ENCODE measurements at regions not wholly inside any gene's neighbourhood (a gene's known extent, or its start where the extent isn't known, plus 50 kb on each side); places are given as distances from the start of the nearest gene placed in this dataset.

DNA sequence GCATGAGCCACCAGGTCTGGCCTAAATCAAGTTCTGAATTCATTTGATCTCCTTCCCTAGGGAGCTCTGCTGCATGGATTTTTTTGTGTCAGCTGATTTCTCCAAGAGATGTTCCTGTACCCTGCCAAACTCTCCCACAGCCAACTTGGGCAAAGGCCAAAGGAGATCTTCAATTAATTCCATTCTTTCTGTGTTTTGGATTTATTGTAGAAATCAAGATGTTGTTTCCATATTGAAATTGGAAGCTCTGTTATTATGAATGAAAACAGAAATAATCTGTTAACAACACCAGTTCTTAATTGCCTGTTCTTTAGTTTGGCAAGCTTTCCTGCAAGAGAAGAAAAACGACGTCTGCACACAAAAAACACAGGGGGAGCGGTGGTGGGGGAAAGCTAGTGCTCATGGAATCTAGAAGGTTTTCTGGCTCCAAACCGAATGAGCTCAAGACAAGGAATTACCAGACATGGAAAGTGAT lies 86.5 kb upstream of the ABCC4 start:
- TF ChIP-seq, protein P1, sequence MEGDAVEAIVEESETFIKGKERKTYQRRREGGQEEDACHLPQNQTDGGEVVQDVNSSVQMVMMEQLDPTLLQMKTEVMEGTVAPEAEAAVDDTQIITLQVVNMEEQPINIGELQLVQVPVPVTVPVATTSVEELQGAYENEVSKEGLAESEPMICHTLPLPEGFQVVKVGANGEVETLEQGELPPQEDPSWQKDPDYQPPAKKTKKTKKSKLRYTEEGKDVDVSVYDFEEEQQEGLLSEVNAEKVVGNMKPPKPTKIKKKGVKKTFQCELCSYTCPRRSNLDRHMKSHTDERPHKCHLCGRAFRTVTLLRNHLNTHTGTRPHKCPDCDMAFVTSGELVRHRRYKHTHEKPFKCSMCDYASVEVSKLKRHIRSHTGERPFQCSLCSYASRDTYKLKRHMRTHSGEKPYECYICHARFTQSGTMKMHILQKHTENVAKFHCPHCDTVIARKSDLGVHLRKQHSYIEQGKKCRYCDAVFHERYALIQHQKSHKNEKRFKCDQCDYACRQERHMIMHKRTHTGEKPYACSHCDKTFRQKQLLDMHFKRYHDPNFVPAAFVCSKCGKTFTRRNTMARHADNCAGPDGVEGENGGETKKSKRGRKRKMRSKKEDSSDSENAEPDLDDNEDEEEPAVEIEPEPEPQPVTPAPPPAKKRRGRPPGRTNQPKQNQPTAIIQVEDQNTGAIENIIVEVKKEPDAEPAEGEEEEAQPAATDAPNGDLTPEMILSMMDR (IDR thresholded peaks at IDR 0.05; ENCODE audit: extremely low read depth in 1 of 2, insufficient read depth in 1 of 2, low read depth in 1 of 2, low read length in 2 of 2) = no peak
- TF ChIP-seq EZH2 (IDR thresholded peaks at IDR 0.05; ENCODE audit: borderline replicate concordance, low read depth, low read length, severe bottlenecking) (no peak), POLR2A (IDR thresholded peaks at IDR 0.05; ENCODE audit: low read depth, low read length) (no peak), POLR2AphosphoS5 (IDR thresholded peaks at IDR 0.05; ENCODE audit: insufficient read depth, low read depth, low read length) (no peak)
